Heart right ventricle (tissue), 16 donors: ENCODE measurements at regions not wholly inside any gene's neighbourhood (a gene's known extent, or its start where the extent isn't known, plus 50 kb on each side); places are given as distances from the start of the nearest gene placed in this dataset.
A peak's percentile ranks its signal among the peaks of the same experiment; 100 is the strongest.

ENCODE experiments used
- ATAC-seq, 8 donors: fragments of 200-7000 bp; cut with Tn5 transposase; one replicate each; pipeline ENCODE4 v1.9.1; 2020; ENCODE audit warnings: mild to moderate bottlenecking in 8 of 8, moderate library complexity in 8 of 8, moderate number of reproducible peaks in 1 of 8
- DNase-seq, 2 donors: peaks; one replicate each; pipeline ENCODE4 v3.0.0-alpha.2; 2020
- H3K27ac ChIP-seq, 10 donors: fragments of 200-600 bp; sonication (generic) in 2 of 10; one replicate each; pipeline versions ENCODE4 v1.5.0 to v1.8.0; 2020 to 2022; ENCODE audit warnings: mild to moderate bottlenecking in 3 of 10
- H3K27me3 ChIP-seq, 7 donors: fragments of 200-600 bp; one replicate each; pipeline ENCODE4 v1.8.0; 2021 to 2022; ENCODE audit warnings: mild to moderate bottlenecking in 2 of 7
- H3K36me3 ChIP-seq, 9 donors: fragments of 200-600 bp; sonication (generic) in 1 of 9; one replicate each; pipeline versions ENCODE4 v1.5.0 to v1.8.0; 2020 to 2022; ENCODE audit warnings: mild to moderate bottlenecking in 2 of 9
- H3K4me1 ChIP-seq, 9 donors: fragments of 200-600 bp; sonication (generic) in 1 of 9; one replicate each; pipeline versions ENCODE4 v1.5.0 to v1.8.0; 2020 to 2022; ENCODE audit warnings: mild to moderate bottlenecking in 4 of 9
- H3K4me3 ChIP-seq, 10 donors: fragments of 200-600 bp; sonication (generic) in 2 of 10; one replicate each; pipeline versions ENCODE4 v1.5.0 to v1.8.0; 2020 to 2022; ENCODE audit warnings: mild to moderate bottlenecking in 7 of 10, moderate library complexity in 2 of 10
- H3K9me3 ChIP-seq, 11 donors: fragments of 200-600 bp in 10 of 11; sonication (generic) in 2 of 11; one replicate each; pipeline versions ENCODE4 v1.5.0 to v1.8.0; 2013 to 2022; ENCODE audit warnings: mild to moderate bottlenecking in 2 of 11, control low read depth in 1 of 11, moderate library complexity in 1 of 11
- WGBS, 2 donors: extraction: QIAGEN DNeasy Blood & Tissue Kit; methylation state at CpG; one replicate each; pipeline ENCODE4 v1.1.7; 2013; ENCODE audit warnings: inconsistent platforms in 1 of 2; 5-methylcytosine and 5-hydroxymethylcytosine counted together
- intact Hi-C, 10 donors: fragments of 100-400 bp; cut with DNase I; formaldehyde crosslinking; loops; one replicate each; pipeline versions ENCODE4 v1.11.1 to v1.14.2; 2022
- TF ChIP-seq, protein P1 (sequence below), 9 donors: fragments of 200-600 bp; sonication (generic) in 2 of 9; IDR thresholded peaks; one replicate each; pipeline versions ENCODE4 v1.5.0 to v1.8.0; 2021 to 2022; ENCODE audit warnings: antibody characterized with exemption in 9 of 9, mild to moderate bottlenecking in 5 of 9, moderate library complexity in 1 of 9
- donor health status: Arrhythmogenic right ventricular cardiomyopathy.
- donor health status: ischemic (EF 13 %, LVEDD 7.1; RV severe dilation, severe dysfunction).
- donor health status: healthy with polysubstance abuse.
- donor health status: DM: no; HTN: yes; CAD: no.
- donor health status: DM: no; HTN: no; CAD: no.
- donor health status: ischemic (EF 25% LVEDD 6.9; RV normal size, moderate dysfunction).
- donor health status: ischemic (EF 25% LVEDD 5.7; RV mildly dilated, moderate dysfunction).
- donor health status: healthy.
- donor health status: DM: yes; HTN: yes; CAD: no.
- donor health status: Ischemic cardiomyopathy.
- donor health status: ischemic (EF 35%, LVEDD 5.7; RV mildly dilated, moderate dysfunction).
- donor health status: nonischemic (EF 11% LVEDD 7.7; RV severe dilation, severe dysfunction).
- donor health status: DM: yes; HTN: yes; CAD: no.
- donor health status: PGD.
- donor health status: ischemic (EF 29% LVEDD 5.4; RV normal size, mild dysfunction).
- donor health status: nonischemic (EF 23%, LVEDD 6.1; RV moderate dilation, normal function).

DNA sequence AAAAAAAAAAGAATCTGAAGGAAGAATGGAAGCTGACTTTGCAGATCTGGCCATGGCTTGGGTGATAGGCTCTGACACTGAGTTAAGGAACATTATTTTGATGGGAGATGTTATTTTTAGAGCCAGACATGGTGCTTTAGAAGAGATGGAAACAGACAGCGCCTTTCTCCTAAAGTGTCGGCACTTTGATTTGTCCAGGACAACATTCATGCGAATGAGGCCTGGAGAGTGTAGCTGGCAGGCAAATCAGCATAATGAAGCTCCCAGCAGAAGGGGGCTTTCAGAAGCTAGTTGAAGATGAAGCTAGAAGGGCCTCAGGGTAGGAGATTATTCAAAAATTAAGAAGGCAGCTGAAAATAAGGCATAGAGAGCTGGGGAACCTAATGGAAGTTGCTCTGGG, 397.7 kb downstream of the RWDD3 start:
- 47 to 62% methylated on average over 3 of the region's 3 CpGs for WGBS, 2 donors
- no peak overlapping the region for H3K27ac ChIP-seq
- ATAC-seq (no peak), DNase-seq (no peak)
- H3K27me3 ChIP-seq: no peaks in the 10 kb centered on the region
- H3K4me3 ChIP-seq: no peak overlapping the region
- TF ChIP-seq, protein P1, sequence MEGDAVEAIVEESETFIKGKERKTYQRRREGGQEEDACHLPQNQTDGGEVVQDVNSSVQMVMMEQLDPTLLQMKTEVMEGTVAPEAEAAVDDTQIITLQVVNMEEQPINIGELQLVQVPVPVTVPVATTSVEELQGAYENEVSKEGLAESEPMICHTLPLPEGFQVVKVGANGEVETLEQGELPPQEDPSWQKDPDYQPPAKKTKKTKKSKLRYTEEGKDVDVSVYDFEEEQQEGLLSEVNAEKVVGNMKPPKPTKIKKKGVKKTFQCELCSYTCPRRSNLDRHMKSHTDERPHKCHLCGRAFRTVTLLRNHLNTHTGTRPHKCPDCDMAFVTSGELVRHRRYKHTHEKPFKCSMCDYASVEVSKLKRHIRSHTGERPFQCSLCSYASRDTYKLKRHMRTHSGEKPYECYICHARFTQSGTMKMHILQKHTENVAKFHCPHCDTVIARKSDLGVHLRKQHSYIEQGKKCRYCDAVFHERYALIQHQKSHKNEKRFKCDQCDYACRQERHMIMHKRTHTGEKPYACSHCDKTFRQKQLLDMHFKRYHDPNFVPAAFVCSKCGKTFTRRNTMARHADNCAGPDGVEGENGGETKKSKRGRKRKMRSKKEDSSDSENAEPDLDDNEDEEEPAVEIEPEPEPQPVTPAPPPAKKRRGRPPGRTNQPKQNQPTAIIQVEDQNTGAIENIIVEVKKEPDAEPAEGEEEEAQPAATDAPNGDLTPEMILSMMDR (IDR thresholded peaks at IDR 0.05): no peak
- intact Hi-C loops: no loop called here
- no peaks in the 10 kb centered on the region for H3K36me3 ChIP-seq
- H3K4me1 ChIP-seq: no peaks in the 10 kb centered on the region
- no peaks in the 10 kb centered on the region for H3K9me3 ChIP-seq

DNA sequence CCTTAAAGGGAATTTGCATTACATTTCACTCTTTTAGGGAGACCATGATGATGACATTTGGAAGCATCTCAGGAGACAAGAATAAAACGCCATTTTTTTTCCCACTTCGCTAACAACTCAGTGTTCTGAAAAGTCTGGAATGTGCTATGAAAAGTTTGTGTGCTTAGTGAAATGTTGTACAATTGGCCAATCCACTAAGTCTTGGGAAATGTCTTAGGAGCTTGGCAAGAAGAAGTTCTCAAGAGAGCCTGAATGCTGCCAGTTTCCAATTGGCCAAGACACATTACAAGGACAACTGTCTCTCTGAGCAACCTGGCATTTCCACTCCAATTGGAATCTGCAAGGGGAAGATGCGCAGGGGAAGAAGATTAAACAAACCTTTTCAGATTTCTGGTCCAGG, 401.8 kb downstream of the RWDD3 start:
- H3K36me3 ChIP-seq: no peaks in the 10 kb centered on the region
- H3K4me1 ChIP-seq: no peaks in the 10 kb centered on the region
- H3K4me3 ChIP-seq: no peak overlapping the region
- H3K27me3 ChIP-seq: no peaks in the 10 kb centered on the region
- DNase-seq: no peak
- no peak overlapping the region for H3K27ac ChIP-seq
- H3K9me3 ChIP-seq: no peaks in the 10 kb centered on the region
- TF ChIP-seq, protein P1 (IDR thresholded peaks at IDR 0.05): no peak
- intact Hi-C loops: no loop called here
- ATAC-seq: no peak
- 79 to 88% methylated on average over 3 of the region's 3 CpGs for WGBS, 2 donors

DNA sequence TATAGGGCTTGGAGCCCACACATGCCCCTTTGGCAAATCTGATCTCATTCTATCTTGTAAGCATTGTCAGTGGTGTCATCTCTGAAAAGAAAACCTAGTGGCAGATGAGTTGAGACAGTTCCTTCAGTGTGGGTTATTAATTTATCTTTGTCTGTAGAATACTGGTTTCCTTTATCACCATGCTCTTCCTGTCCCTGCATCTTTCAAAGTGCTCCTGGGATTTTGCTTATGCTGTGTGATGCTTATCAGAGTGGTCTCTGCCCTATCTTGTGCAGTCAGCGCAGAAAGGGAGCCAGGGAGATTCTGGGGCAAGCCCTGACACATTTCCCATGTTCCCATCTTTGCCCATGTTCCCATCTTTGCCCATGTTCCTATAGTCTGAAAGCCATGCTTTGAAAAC, 402.9 kb downstream of the RWDD3 start:
- intact Hi-C loops: no loop called here
- no peak for ATAC-seq

DNA sequence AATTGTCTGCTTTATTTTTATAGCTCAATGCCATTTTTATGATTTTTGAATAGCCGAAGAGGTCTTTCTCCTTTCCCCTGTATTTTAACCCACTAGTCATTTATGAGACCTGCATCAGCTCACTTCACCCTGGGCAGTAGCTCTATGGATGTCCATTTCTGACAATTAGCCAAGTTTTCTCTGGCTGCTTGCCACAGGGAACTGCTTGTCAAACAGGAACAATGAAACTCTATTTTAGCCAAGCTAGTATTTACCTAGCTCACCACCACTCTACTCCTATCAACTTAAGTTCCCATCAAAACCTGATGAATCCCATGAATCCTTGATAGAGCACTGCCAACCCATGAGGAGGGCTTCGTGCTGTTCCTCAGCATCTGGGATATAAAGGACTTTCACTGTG, 406.7 kb downstream of the RWDD3 start:
- H3K27me3 ChIP-seq: no peaks in the 10 kb centered on the region
- DNase-seq (peak in 1 of 2 donors; percentile 59), ATAC-seq (peak in 1 of 8 donors; percentile 34)
- H3K9me3 ChIP-seq: no peaks in the 10 kb centered on the region
- intact Hi-C loops: no loop called here
- TF ChIP-seq, protein P1 (IDR thresholded peaks at IDR 0.05): no peak
- no peak overlapping the region for H3K27ac ChIP-seq
- no peak overlapping the region for H3K4me3 ChIP-seq
- no peaks in the 10 kb centered on the region for H3K36me3 ChIP-seq
- H3K4me1 ChIP-seq: no peaks in the 10 kb centered on the region
- WGBS, 2 donors: 28 to 30% methylated on average over 2 of the region's 2 CpGs

More for the DNA sequence above, 402.9 kb downstream of the RWDD3 start:
- Histone ChIP-seq H3K27me3 (no peaks in the 10 kb centered on the region), H3K36me3 (no peaks in the 10 kb centered on the region), H3K9me3 (no peaks in the 10 kb centered on the region), H3K4me3 (no peak overlapping the region), H3K4me1 (no peaks in the 10 kb centered on the region), H3K27ac (no peak overlapping the region)
- TF ChIP-seq, protein P1 (IDR thresholded peaks at IDR 0.05): no peak
- no peak for DNase-seq
- WGBS, 2 donors: 56 to 63% methylated on average over 1 of the region's 1 CpG

DNA sequence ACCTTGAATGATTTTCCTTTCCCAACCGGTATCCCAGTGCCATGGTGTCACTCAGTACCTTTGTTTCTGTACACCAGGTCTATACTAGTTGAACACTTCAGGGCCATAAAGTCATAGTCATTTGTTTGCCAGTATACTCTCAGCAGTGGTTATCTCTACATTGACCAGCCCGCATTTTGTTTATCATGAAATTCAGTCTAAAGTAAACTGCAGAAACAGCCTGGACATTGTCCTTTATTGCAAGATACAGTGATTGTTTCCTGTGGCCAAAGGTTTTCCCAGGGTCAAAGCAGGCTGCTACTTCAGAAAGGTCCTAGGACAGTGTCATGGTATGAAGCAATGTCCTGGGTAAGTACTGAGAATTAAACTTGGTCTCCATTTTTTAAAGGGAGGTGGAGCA, 407.4 kb downstream of the RWDD3 start:
- TF ChIP-seq, protein P1 (IDR thresholded peaks at IDR 0.05): no peak
- H3K27me3 ChIP-seq: no peaks in the 10 kb centered on the region
- 53 to 59% methylated on average over 2 of the region's 2 CpGs for WGBS, 2 donors
- DNase-seq (no peak), ATAC-seq (no peak)
- H3K4me1 ChIP-seq: no peaks in the 10 kb centered on the region
- intact Hi-C loops: no loop called here
- H3K4me3 ChIP-seq: no peak overlapping the region
- H3K9me3 ChIP-seq: no peaks in the 10 kb centered on the region
- H3K36me3 ChIP-seq: no peaks in the 10 kb centered on the region
- H3K27ac ChIP-seq: no peak overlapping the region
